H1 (cell line): ENCODE measurements at regions not wholly inside any gene's neighbourhood (a gene's known extent, or its start where the extent isn't known, plus 50 kb on each side); places are given as distances from the start of the nearest gene placed in this dataset.

ENCODE experiments used
- CTCF ChIA-PET: fragments of 300-600 bp; sonication (Branson Sonifier 250); formaldehyde crosslinking; loops from one replicate; lab custom pipeline; 2021; ENCODE audit not compliant: partially characterized antibody; lab: Charles Lee
- POLR2A ChIA-PET: fragments of 300-600 bp; sonication (Branson Sonifier 250); formaldehyde crosslinking; loops from one replicate; lab custom pipeline; 2021; ENCODE audit warnings: inconsistent platforms; ENCODE audit not compliant: partially characterized antibody; lab: Charles Lee
- DNase-seq, 2 experiments: peaks; one replicate each; pipeline versions ENCODE4 v3.0.0 to v3.0.0-alpha.2; 2010 to 2022; ENCODE audit warnings: low spot score in 2 of 2, low read depth in 1 of 2, mixed read lengths in 1 of 2
- FAIRE-seq: peaks from 2 replicates; lab custom pipeline; 2011; peaks lifted over from hg19 to GRCh38; lab: Jason Lieb, UNC
- H2AFZ ChIP-seq: 2 replicates; pipeline ENCODE4 v1.8.1; 2012; ENCODE audit warnings: low read length, inconsistent platforms
- H2AK5ac ChIP-seq: 2 replicates; pipeline ENCODE4 v1.6.1; 2013; ENCODE audit warnings: low read depth, low read length
- H2BK120ac ChIP-seq: replicated peaks from 2 replicates; pipeline ENCODE3; 2013; ENCODE audit warnings: low read depth, low read length, inconsistent platforms
- H2BK12ac ChIP-seq: 2 replicates; pipeline ENCODE4 v1.6.1; 2013; ENCODE audit warnings: low read depth, low read length
- H2BK15ac ChIP-seq: 2 replicates; pipeline ENCODE4 v1.6.1; 2013; ENCODE audit warnings: low read length
- H2BK20ac ChIP-seq: 2 replicates; pipeline ENCODE4 v1.6.1; 2013; ENCODE audit warnings: low read length
- H2BK5ac ChIP-seq: 2 replicates; pipeline ENCODE4 v1.6.1; 2013; ENCODE audit warnings: low read depth, low read length
- H3K14ac ChIP-seq: 2 replicates; pipeline ENCODE4 v1.6.1; 2013; ENCODE audit warnings: inconsistent platforms; ENCODE audit not compliant: insufficient read length
- H3K18ac ChIP-seq: 2 replicates; pipeline ENCODE4 v1.6.1; 2013; ENCODE audit warnings: low read length; ENCODE audit errors: extremely low read depth
- H3K23ac ChIP-seq: 2 replicates; pipeline ENCODE4 v1.6.1; 2013; ENCODE audit warnings: inconsistent platforms; ENCODE audit not compliant: insufficient read length
- H3K23me2 ChIP-seq: 2 replicates; pipeline ENCODE4 v1.6.1; 2013; ENCODE audit warnings: low read depth, low read length
- H3K27ac ChIP-seq: 2 replicates; pipeline ENCODE4 v1.6.1; 2011; ENCODE audit warnings: low read depth, low read length, inconsistent platforms
- H3K27me3 ChIP-seq, 4 experiments: replicated peaks in 1 of 4; 1 replicate in 1 of 4; 2 replicates in 3 of 4; pipeline versions ENCODE4 v1.6.1 to v1.8.1; 2011 to 2013; ENCODE audit warnings: low read length in 3 of 4, mild to moderate bottlenecking in 3 of 4, inconsistent platforms in 2 of 4, mixed read lengths in 2 of 4, moderate library complexity in 1 of 4; ENCODE audit not compliant: control insufficient read depth in 3 of 4, insufficient read depth in 3 of 4; ENCODE audit errors: extremely low read depth in 1 of 4
- H3K36me3 ChIP-seq, 4 experiments: 2 replicates each; pipeline versions ENCODE4 v1.6.1 to v1.8.1; 2011 to 2013; ENCODE audit warnings: mild to moderate bottlenecking in 4 of 4, low read length in 3 of 4, moderate library complexity in 2 of 4, control low read depth in 1 of 4, inconsistent platforms in 1 of 4; ENCODE audit not compliant: insufficient read depth in 4 of 4, control insufficient read depth in 2 of 4
- H3K4ac ChIP-seq: replicated peaks from 2 replicates; pipeline ENCODE3; 2013; ENCODE audit warnings: low read length, low read depth, mixed read lengths, inconsistent platforms; ENCODE audit not compliant: insufficient read length
- H3K4me1 ChIP-seq, 4 experiments: replicated peaks in 1 of 4; 1 replicate in 1 of 4; 2 replicates in 3 of 4; pipeline versions ENCODE4 v1.6.1 to v1.8.1; 2011 to 2013; ENCODE audit warnings: low read length in 3 of 4, inconsistent platforms in 2 of 4, mixed read lengths in 1 of 4; ENCODE audit not compliant: insufficient read depth in 4 of 4, control insufficient read depth in 3 of 4
- H3K4me2 ChIP-seq, 2 experiments: 2 replicates each; pipeline versions ENCODE4 v1.6.1 to v1.8.1; 2011 to 2013; ENCODE audit warnings: low read depth in 2 of 2, low read length in 2 of 2, control low read depth in 1 of 2, inconsistent platforms in 1 of 2, mild to moderate bottlenecking in 1 of 2; ENCODE audit not compliant: insufficient read depth in 1 of 2
- H3K4me3 ChIP-seq, 4 experiments: fragments of 200-600, 300-600 bp in 1 of 4; sonication (generic), shearing (Covaris generic), sonication (Bioruptor Twin) in 1 of 4; 2 replicates each; pipeline versions ENCODE4 v1.5.1 to v1.8.1; 2011 to 2016; ENCODE audit warnings: low read length in 4 of 4, low read depth in 3 of 4, control low read depth in 2 of 4, inconsistent platforms in 2 of 4, mild to moderate bottlenecking in 2 of 4, mixed read lengths in 1 of 4, moderate library complexity in 1 of 4; ENCODE audit not compliant: insufficient read depth in 2 of 4; ENCODE audit errors: extremely low read depth in 1 of 4
- H3K56ac ChIP-seq: replicated peaks from 2 replicates; pipeline ENCODE3; 2013; ENCODE audit warnings: low read depth, mild to moderate bottlenecking, mixed read lengths, low read length, inconsistent platforms; ENCODE audit not compliant: insufficient read length
- H3K79me1 ChIP-seq: 2 replicates; pipeline ENCODE4 v1.6.1; 2013; ENCODE audit warnings: low read depth, low read length, control low read depth
- H3K79me2 ChIP-seq, 2 experiments: 2 replicates each; pipeline versions ENCODE4 v1.6.1 to v1.8.1; 2012 to 2013; ENCODE audit warnings: low read length in 2 of 2, mild to moderate bottlenecking in 2 of 2, inconsistent platforms in 1 of 2; ENCODE audit not compliant: insufficient read depth in 2 of 2, control insufficient read depth in 1 of 2
- H3K9ac ChIP-seq, 4 experiments: replicated peaks in 1 of 4; 1 replicate in 1 of 4; 2 replicates in 3 of 4; pipeline versions ENCODE4 v1.6.1 to v1.8.1; 2011 to 2013; ENCODE audit warnings: low read depth in 3 of 4, low read length in 3 of 4, control low read depth in 2 of 4, mild to moderate bottlenecking in 2 of 4, moderate library complexity in 2 of 4, inconsistent platforms in 1 of 4; ENCODE audit errors: extremely low read depth in 1 of 4
- H3K9me3 ChIP-seq, 2 experiments: 2 replicates each; pipeline versions ENCODE4 v1.6.1 to v1.8.1; 2012 to 2013; ENCODE audit warnings: mild to moderate bottlenecking in 2 of 2, moderate library complexity in 2 of 2, control low read depth in 1 of 2, inconsistent platforms in 1 of 2, low read depth in 1 of 2, low read length in 1 of 2, mixed read lengths in 1 of 2; ENCODE audit not compliant: insufficient read depth in 2 of 2
- H4K20me1 ChIP-seq, 2 experiments: replicated peaks in 1 of 2; 2 replicates each; pipeline versions ENCODE3 to v1.8.1; 2011 to 2013; ENCODE audit warnings: inconsistent platforms in 2 of 2, low read length in 2 of 2, mild to moderate bottlenecking in 1 of 2; ENCODE audit not compliant: insufficient read depth in 2 of 2, control insufficient read depth in 1 of 2
- H4K5ac ChIP-seq: 2 replicates; pipeline ENCODE4 v1.6.1; 2013; ENCODE audit warnings: low read length, low read depth, mixed read lengths, inconsistent platforms; ENCODE audit not compliant: insufficient read length
- H4K8ac ChIP-seq: 2 replicates; pipeline ENCODE4 v1.8.0; 2013; ENCODE audit warnings: mild to moderate bottlenecking, moderate library complexity, low read length, inconsistent platforms; ENCODE audit not compliant: insufficient read depth; ENCODE audit errors: extremely low read depth
- H4K91ac ChIP-seq: replicated peaks from 2 replicates; pipeline ENCODE3; 2013; ENCODE audit warnings: low read length, mixed read lengths, inconsistent platforms; ENCODE audit not compliant: insufficient read length
- MAFK ChIP-seq: IDR thresholded peaks from 2 replicates; pipeline ENCODE4 v1.6.1; 2012; ENCODE audit warnings: low read depth, mild to moderate bottlenecking, improper control_type of control experiment, low read length
- RAD21 ChIP-seq, 2 experiments: IDR thresholded peaks in 1 of 2; conservative IDR thresholded peaks in 1 of 2; 2 replicates each; pipeline ENCODE4 v1.6.1; 2011; ENCODE audit warnings: low read depth in 2 of 2, low read length in 2 of 2, improper control_type of control experiment in 1 of 2, inconsistent platforms in 1 of 2, mild to moderate bottlenecking in 1 of 2, moderate library complexity in 1 of 2
- TAF1 ChIP-seq: IDR thresholded peaks from 2 replicates; pipeline ENCODE4 v1.6.1; 2011; ENCODE audit warnings: mild to moderate bottlenecking, low read depth, low read length
- WGBS, 2 experiments: shearing (Covaris generic) in 1 of 2; methylation state at CpG; one replicate each; pipeline versions ENCODE4 v1.1.6 to v1.1.7; 2013 to 2015; ENCODE audit warnings: low lambda C conversion rate in 2 of 2, mixed read lengths in 2 of 2, inconsistent platforms in 1 of 2, low coverage in 1 of 2, missing lambda C conversion rate in 1 of 2; ENCODE audit not compliant: insufficient replicate concordance in 2 of 2, insufficient coverage in 1 of 2, insufficient read length in 1 of 2; ENCODE audit errors: extremely low coverage in 1 of 2, missing lambda C conversion rate in 1 of 2; 5-methylcytosine and 5-hydroxymethylcytosine counted together

- H4K20me1 ChIP-seq: no peaks in the 10 kb centered on the region
- H3K79me2 ChIP-seq: no peaks in the 10 kb centered on the region
- H3K79me1 ChIP-seq: no peaks in the 10 kb centered on the region
- H3K18ac ChIP-seq: no peak overlapping the region
- no peak overlapping the region for H3K4me2 ChIP-seq
- no peak overlapping the region for H2BK120ac ChIP-seq
- no peak overlapping the region for H3K27ac ChIP-seq
- no peak overlapping the region for H2BK5ac ChIP-seq
- CTCF ChIA-PET: no interaction called here
- H4K8ac ChIP-seq: no peak overlapping the region
- H2AK5ac ChIP-seq: no peak overlapping the region
- TF ChIP-seq TAF1 (no peak), MAFK (no peak), RAD21 (IDR thresholded peaks at IDR 0.05 in 1 of 2, conservative IDR thresholded peaks at IDR 0.05 in 1 of 2; ENCODE audit: low read depth in 2 of 2, low read length in 2 of 2) (no peak)
- H3K9ac ChIP-seq: no peak overlapping the region
- no peaks in the 10 kb centered on the region for H3K23me2 ChIP-seq
- no peaks in the 10 kb centered on the region for H3K36me3 ChIP-seq
- no peaks in the 10 kb centered on the region for H3K9me3 ChIP-seq
- no peak overlapping the region for H2BK12ac ChIP-seq
- H2BK20ac ChIP-seq: no peak overlapping the region
- no peak overlapping the region for H2BK15ac ChIP-seq
- no peaks in the 10 kb centered on the region for H3K27me3 ChIP-seq
- H3K4me3 ChIP-seq: no peak overlapping the region
- H3K4ac ChIP-seq: no peak overlapping the region
- POLR2A ChIA-PET: no interaction called here
- no peak overlapping the region for H3K56ac ChIP-seq
- WGBS, 2 experiments: 93% methylated on average over 4 of the region's 4 CpGs; no CpG with 5 or more reads in 1 of the 2 experiments
- peaks cover 0 to 7% (median 4%) of the 10 kb centered on the region in 4 experiments; a peak in 4 of 7 replicates for H3K4me1 ChIP-seq
- H2AFZ ChIP-seq: no peak overlapping the region
- no peak overlapping the region for H3K14ac ChIP-seq
- H4K5ac ChIP-seq: no peak overlapping the region
- no peak overlapping the region for H3K23ac ChIP-seq
- H4K91ac ChIP-seq: no peak overlapping the region
- DNase-seq (no peak), FAIRE-seq (no peak)
Measured at GRCh38 chr2:18987016-18987415, 371.4 kb downstream of the OSR1 start.
